OCI-LY3 (cell line): ENCODE measurements at regions not wholly inside any gene's neighbourhood (a gene's known extent, or its start where the extent isn't known, plus 50 kb on each side); places are given as distances from the start of the nearest gene placed in this dataset.

ENCODE experiments used
- CTCF ChIP-seq: fragments of 200-600, 300-600 bp; sonication (generic); IDR thresholded peaks from 2 replicates; pipeline ENCODE4 v1.5.1; 2014; ENCODE audit warnings: antibody characterized with exemption, low read length, low read depth
- EZH2phosphoT487 ChIP-seq: fragments of 200-600 bp; shearing (Covaris generic); IDR thresholded peaks from 2 replicates; pipeline ENCODE4 v1.6.1; 2018; ENCODE audit warnings: antibody characterized with exemption, mixed run types, low read depth

GRCh38 chr5:174817610-174818009 is 93.2 kb downstream of the MSX2 start:
- TF ChIP-seq CTCF (no peak), EZH2phosphoT487 (no peak)
